Stimulated activated CD8-positive, alpha-beta memory T cell treated with anti-CD3 and anti-CD28 coated beads, Interleukin-7, amount 100 ng/mL, for 1 hour (primary cell): ENCODE measurements at regions not wholly inside any gene's neighbourhood (a gene's known extent, or its start where the extent isn't known, plus 50 kb on each side); places are given as distances from the start of the nearest gene placed in this dataset.

Experiments
- DNase-seq, 2 donors: peaks; one replicate each; pipeline ENCODE4 v3.0.0-alpha.2; 2020; ENCODE audit warnings: low read depth in 2 of 2

- DNase-seq, result no peak
These were observed 280.8 kb upstream of the CCL2 start for GRCh38 chr17:33974276-33974675.

DNA sequence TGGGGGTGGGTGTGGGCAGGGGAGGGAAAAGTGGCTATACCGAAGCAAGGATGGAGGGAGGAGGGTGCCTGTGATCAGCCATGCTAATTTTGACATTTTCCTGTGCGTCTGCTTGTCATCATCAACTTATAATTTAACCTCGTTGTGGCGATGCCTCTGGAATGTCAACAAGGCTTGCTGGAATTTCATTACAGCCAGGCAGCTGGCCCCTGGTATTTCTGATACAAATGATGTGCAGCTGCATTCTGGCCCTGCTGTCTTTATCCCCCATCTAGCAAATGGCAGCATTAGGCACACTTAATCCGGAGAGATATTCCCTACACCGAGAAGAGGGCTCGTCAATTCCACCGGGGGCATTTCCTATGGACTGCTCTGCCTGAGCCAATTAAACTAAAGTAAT, 278.3 kb upstream of the CCL2 start:
- DNase-seq, result no peak

GRCh38 chr17:33977729-33978514, 277.2 kb upstream of the CCL2 start:
- no peak for DNase-seq

DNA sequence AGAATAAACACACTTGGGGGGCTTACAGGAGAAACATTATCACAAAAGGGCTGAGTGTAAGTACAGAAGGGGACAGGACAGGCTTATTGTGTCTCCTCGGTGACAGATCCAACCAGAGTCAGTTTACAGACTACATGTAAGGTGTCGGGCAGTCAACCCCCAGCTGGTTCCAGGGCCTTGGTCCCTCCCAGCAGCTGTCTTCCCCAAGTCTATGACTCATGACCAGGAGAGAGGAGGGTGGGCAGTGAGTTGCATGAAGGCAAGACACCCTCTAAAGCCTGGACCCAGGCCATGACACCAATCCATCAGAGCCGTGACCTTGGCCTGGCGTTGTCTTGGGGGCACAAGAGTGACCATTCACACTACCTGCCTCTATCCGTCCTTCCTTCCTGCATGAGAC, 276.2 kb upstream of the CCL2 start:
- DNase-seq, result no peak

DNA sequence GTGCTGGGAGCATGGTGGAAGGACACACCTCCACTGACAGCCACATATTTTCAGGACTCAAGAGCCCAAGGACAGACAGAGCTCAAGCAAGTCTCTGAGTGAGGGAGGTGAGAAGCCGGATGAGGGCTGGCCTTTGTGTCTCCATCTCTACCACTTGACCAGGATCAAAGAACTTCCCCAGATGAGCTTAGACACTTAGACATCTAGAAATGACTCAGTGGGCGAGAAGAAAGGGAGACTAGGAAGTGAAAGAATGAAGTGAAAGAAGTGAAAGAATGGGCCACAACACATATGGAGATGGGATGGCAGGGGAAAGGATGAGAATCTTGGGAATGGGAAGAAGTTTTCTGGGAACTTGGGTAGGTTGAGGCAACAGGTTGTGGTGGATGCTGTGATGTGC, 274.9 kb upstream of the CCL2 start:
- DNase-seq, result no peak

DNA sequence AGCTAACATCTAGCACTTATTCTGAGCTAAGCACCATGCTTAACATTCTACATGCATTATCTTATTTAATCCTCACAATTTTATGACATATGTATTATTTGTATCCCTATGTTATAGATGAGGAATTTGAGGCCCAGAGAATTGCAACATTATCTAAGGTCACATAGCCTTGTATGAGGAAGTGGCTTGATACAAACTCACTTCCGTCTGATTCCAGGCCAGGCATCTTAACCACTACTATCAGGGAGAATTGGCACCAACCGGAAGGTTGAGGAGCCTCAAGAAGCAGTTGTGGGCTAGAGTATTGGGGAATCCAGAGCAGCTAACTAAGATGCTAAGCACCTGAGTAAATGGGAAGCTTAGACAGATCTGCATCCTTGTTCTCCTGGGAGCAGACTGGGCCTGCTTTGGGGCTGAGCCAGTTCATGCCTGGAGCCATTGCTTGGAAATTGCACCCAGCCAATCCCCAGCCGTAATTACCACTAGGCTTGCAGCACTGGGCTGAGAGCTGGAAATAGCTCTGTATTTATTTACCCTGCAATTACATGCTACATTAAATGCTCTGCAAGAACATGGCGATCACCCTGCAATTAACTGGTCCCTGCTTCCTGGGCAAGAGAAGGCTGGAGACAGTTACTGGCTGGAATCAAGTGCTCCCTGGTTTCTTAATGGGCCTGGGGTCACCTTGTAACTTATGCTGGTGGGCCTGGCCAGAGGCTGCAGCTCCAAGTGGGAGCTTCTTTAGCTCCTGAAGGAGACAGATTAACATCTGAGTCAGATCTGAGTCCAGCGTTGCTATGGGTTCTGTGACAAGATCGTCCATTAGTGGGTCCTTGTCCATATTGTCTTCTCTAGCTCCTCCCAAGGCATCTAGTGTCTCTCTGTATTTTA, 273.1 kb upstream of the CCL2 start:
- DNase-seq, result no peak

DNA sequence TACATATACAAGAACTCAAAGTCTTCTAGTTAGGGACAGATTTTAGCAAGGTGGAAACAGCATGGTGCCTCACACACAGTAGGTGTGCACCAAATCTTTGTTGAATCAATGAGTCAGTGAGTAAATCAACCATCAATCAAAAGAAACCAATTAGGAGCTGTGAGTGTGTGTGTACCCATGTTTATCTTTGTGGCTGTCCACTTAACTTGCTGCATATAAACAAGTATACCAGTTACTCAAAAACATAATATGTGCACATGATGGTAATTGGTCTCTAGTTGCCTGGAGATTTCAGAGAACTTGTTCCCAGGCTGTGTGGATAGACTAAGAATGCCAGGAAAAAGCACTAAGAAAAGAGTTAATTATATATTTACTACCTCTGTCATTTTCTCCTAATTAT, 272.2 kb upstream of the CCL2 start:
- no peak for DNase-seq

- DNase-seq, result no peak
These were observed 271.1 kb upstream of the CCL2 start for GRCh38 chr17:33983824-33984574.

- DNase-seq, result no peak
These were observed 269.0 kb upstream of the CCL2 start for GRCh38 chr17:33986088-33986487.

GRCh38 chr17:33986566-33986965, 268.5 kb upstream of the CCL2 start:
- DNase-seq, result no peak

GRCh38 chr17:33987162-33987561, 267.9 kb upstream of the CCL2 start:
- no peak for DNase-seq

DNA sequence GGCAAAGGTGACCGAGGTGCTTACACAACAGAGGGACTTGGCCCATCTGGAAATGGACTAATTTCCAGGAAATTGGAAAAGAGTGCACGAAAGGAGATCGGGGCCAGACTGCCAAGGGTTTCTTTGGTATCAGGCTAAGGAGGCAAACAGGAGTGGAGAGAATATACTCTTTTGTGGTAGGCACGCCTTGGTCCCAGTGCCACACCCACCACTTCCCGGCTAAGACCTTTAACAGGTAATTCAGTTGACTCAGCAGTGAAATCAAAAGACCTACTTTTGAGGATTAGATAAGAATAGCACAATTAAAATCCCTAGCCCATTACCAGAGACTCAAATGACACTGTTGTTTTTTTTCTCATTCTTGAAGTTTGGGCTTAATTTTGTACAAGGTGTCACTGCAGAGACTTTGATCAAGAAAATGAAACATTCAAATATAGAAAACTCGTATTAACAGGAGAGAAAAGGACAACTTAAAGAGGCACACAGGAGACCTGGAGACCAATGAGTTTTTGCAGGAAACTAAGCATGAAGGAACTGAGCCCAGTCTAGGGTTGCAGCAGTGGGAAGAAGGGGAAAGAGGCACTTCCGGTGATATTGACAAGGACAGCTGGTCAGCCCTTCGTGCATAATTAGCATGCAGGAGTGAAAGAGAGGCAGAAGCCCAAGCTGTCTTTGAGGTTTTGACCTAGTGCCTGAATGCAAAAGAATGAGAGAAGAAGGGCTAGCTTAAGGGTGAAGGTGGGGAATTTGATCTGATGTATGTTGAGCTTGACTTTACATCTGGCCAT, 265.5 kb upstream of the CCL2 start:
- DNase-seq, result no peak

DNA sequence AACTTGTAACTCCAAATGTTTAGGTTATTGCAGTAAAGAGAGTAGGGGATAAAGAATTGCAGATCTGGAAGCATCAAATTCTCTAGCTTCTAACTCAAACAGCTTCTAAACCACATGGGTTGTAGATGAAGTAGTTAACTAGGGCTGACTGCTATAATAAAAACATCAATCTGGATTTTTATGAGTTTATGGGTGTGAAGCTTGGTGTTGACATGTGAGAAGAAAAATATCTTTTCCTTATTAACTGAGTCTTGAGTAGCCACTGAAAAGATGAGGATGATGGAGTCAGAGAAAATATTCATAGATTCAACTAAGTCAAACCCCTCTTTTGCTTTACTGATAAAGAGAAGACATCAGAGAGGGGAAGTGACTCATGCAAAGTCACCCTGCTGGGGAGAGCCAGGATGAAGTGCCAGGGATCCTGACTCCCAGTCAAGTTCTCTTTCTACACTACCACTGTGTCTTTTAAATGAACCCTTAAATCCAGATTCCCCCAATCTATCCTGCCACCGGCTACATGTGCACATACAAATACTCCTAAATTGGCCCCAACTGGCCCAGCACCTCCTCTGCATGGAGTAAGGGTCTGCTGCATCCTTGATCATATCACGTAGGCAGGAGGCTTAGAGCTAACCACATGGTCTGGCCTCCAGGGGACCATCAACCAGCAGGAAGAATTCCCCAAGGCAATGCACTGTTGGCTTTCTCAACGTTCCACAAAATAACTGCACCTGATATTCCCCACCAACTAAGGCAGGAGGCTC, 264.0 kb upstream of the CCL2 start:
- no peak for DNase-seq

DNA sequence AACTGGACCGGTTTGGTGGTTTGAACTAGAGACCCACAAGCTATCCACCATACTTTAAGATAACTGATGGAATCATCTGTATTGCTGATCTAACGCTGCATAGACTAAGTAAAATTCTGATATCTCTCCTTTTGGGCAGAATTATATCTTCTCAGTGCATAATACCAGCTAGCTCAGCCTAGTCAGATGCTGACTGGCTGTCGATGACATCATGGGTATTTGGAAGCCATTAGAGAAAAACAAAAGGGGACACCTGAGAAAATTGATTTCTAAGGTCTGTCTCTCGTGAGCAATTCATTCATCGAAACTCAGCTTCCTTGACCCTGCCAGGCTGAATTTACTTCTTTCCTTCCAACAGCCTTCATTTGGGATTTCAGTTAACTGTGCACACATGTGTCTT, 263.0 kb upstream of the CCL2 start:
- DNase-seq, result no peak

GRCh38 chr17:34000639-34001038, 254.4 kb upstream of the CCL2 start:
- no peak for DNase-seq

DNA sequence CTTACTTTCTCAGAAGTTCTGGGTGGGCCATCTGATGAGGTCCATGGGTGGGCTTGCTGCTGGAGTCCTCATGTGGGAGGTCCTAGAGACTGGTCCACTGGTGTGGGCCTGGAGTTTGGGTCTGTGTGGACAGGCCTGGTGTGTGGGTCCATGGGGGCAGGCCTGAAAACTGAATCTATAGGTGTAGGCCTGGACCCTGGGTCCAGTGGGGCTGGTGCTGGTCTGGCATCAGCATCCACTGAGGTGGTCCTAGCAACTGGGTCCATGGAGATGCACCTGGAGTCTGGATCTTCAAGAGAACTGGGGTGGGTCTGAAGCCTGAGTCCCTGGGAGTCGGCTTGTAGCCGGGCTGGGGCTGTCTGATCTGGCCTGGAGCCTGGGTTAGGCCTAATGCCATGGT, 253.8 kb upstream of the CCL2 start:
- DNase-seq, result no peak

- no peak for DNase-seq
These were observed 249.0 kb upstream of the CCL2 start for GRCh38 chr17:34006126-34006525.

DNA sequence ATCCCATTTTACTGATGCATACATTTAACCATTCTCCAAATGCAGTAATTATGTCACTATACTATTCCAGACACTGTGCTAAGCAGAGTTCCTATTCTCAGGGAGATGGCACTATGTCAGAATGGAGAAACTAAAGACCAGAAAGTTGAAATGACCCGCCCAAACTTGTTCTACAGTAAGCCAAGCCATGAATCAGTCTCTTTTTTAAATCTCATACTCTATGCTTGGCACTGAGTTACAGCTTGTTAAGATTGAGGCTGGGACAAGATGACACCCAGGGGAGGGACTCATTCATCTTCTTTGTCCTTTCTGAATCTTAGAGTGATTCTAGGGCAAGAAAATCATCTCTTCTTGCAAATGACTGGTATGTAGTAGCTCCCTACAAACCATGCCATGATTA, 247.0 kb upstream of the CCL2 start:
- no peak for DNase-seq

DNA sequence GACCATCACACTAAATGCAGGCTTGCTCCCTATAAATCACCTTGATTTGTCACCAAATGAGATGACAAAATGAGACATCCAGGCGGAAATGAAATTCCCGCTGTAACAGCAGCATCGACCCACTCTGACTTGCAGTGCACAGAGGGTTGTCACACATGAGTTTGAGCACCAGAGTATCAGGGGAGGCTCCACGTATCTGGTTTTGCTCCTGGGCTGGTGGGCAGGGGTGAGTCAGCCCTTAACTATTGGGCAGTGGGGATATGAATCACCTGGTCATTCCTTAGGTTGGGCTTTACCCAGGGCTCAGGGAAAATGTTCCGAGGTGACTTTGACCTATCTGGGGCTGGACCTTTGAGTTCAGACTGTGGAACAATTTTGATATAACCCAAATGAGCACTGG, 245.2 kb upstream of the CCL2 start:
- no peak for DNase-seq

DNA sequence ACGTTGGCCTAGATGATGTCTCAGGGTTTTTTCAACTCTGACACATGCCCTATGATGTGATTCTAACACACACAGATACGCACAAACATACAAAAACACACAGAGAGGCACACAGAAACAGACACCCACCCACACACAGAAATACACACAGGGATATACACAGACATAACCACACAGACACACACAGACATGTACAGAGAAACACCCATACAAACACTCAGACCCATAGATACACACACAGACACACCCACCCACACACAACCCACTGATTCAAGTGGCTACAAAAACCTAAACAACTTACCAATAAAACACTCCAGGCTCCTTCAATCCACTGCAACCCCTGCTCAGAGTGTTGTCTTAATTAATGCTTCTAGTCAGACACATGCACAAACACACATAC, 244.6 kb upstream of the CCL2 start:
- DNase-seq, result no peak

DNA sequence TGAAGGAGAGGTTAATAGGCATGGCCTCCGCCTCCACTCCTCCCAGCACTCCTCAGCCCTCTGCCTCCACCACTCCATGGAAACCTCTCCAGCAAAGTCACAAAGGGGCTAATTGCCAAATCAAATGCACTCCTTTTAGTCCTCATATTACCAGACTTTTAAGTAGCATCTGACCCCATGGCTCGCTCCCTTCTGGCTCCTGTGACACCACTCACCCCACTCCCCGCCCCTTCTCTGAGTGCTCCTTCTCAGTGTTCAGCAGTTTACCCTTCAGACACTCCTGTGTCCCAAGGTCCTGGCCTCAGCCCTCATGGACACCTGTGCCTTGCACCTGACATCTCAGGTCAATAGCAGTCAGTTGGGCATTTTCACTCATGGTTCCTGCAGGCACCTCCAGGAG, 243.5 kb upstream of the CCL2 start:
- DNase-seq, result no peak
